GM21529 (cell line): ENCODE measurements at regions not wholly inside any gene's neighbourhood (a gene's known extent, or its start where the extent isn't known, plus 50 kb on each side); places are given as distances from the start of the nearest gene placed in this dataset.

ENCODE experiments used
- ATAC-seq: cut with Tn5 transposase; IDR thresholded peaks from one replicate; pipeline ENCODE4 v1.9.1; 2021; ENCODE audit not compliant: unreplicated experiment

DNA sequence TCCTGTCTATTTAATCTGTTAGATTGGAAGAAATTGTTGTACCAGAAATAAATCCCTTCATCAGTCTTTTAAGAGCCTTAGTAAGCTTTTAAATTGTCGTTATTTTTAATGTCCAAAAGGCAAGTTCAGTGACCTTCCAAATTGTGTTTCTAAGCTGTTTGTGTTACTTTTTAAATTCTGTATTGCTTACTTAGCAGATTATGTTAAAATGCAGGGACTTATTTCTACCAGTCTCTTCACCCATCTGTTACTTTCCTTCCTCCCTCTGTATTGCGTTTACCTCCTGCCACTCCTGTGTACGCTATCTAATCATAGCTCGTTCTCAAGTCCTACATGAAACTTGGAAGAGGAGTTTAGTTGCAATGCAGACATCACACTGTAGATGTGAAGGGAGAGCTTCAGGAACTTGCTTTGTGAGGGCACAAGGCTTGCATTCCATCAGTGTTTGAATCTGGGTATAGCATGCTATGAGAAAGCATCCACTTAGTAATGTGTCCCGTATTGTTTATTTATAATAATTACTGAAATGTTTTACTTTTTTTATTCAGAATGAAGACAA, 406.5 kb upstream of the RGS6 start:
- no peak for ATAC-seq

DNA sequence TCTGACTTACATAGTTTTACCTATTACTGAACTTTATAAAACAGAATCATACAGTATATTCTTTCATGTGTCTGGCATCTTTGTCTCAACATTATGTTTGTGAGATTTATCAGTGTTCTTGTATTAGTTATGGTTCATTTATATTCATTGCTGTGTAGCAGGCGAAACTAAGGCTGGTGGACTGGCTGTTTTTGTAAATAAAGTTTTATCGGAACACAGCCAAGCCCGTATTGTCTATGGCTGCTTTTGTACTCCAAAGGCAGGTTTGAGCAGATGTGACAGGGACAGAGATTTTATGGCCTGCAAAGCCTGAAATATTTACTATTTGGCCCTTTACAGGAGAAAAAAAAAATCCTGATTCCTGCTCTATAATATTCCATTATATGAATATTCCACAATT, 405.8 kb upstream of the RGS6 start:
- ATAC-seq, result no peak

DNA sequence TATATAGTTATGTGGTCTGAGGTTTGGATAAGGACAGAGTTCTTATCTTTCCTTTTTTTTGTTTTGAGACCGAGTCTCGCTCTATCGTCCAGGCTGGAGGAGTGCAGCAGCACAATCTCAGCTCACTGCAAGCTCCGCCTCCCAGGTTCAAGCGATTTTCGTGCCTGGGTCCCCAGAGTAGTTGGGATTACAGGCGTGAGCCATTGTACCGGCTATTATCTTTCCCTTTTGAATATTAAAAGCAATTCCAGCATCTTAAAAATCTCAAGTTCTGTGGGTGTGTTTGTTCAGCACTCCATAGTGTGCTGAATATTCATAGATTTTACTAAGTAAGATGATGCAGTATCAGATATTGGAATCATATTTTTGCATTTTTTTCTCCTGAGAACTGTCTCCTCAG, 404.4 kb upstream of the RGS6 start:
- ATAC-seq, result no peak

DNA sequence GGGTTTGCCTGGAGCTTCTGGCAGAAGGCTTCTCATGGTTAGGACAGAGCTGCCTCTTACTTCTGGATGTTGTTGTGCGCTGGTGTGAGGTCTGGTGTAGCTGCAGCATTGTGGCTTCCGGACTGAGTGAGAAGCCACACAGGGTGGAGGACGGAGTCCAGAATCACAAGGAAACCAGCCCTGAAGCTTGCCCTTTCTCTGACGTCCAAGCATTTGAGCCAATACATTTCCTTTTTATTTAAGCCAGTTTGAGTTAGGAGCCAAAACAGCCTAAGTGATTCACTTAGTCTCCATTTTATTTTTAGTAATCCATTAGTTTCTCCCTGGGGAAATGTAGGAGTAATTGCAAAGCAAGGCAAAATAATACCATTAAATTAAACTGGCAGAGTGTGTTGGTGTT, 402.4 kb upstream of the RGS6 start:
- ATAC-seq, result no peak

DNA sequence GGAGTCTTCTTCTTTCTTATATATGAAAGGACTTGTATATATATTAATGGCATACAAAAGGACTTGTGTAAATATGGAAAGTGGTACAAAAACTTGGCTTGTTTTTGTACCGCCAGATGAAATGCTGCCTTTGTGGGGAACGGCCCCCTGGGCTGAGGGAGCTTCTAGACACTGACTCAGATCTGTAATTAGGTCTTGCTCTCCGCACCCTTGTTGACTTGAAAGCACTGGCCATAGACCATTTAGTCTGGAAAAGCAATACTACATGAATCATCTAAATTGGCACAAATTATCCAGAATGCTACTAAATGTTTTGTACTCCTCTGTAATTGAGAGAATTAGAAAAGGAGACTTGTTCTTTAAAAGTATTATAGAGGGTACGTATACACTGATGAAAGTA, 399.9 kb upstream of the RGS6 start:
- ATAC-seq, result no peak

DNA sequence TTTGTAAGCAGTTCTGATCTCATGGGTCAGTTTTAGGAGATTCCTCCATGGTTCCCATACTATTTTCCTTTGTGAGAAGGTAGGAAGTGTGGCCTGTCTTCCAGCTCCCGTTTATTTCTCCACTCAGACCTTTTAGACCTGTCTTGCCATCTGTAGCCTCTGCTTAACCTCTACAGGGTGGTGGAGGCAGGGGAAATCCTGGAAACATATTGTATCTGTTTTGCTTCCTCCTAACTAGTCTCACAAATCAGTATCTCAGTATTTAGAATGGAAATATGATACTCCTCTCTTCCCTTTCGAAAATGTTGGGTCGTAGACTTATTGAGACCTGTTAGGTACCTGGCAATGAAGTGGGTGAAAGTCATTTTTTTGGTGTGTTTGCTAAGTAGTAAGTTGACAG, 399.4 kb upstream of the RGS6 start:
- no peak for ATAC-seq

- no peak for ATAC-seq
These were observed 398.8 kb upstream of the RGS6 start for GRCh38 chr14:71533390-71533789.

DNA sequence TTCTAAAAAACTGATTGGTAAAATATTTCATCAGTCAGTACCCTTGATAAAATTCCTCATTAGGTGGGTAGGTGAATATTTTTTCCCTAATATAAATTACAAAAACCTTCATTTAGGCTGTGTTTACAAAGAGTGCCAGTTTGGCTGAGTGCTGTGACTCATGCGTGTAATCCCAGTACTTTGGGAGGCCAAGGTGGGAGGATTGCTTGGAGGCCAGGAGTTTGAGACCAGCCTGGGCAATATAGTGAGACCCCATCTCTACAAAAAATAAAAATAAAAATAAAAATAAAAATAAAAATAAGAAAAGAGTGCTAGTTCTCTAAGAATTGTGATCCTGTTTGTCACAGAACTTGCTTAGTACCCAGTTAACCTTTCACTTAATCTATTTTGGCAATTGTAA, 398.4 kb upstream of the RGS6 start:
- ATAC-seq, result no peak

GRCh38 chr14:71534506-71534905, 397.7 kb upstream of the RGS6 start:
- no peak for ATAC-seq

- ATAC-seq, result no peak
These were observed 396.1 kb upstream of the RGS6 start for GRCh38 chr14:71536015-71536740.

DNA sequence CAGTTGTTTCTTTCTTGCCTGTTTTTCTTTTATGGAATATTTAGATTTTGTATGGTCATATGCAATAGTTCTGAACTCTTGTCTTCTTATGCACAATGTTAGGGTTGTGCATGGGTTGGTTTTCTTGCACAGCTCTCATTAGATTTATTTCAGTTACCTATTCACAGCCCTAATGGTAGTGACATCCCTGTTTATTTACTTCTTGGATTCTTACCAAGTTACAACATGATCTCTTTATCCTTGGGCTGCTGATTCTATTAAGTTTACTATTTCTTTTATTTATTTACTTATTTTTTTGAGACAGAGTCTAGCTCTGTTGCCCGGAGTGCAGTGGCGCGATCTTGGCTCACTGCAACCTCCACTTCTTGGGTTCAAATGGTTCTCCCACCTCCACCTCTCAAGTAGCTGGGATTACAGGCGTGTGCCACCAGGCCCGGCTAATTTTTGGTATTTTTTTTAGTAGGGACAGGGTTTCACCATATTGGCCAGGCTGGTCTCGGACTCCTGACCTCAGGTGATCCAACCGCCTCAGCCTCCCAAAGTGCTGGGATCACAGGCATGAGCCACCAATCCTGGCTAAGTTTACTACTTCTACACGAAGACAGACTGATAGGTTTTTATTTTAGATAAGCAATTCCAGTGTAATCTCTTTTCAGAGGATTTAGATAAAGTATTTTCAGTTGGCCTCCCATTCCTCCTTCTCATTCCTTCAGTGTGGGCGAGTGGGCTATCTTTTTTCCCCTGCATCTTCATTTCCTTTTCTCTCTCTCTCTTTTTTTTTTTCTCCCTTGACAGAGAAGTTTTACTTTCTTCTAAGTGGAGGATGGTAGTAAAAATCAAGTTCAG, 395.1 kb upstream of the RGS6 start:
- ATAC-seq, result no peak

DNA sequence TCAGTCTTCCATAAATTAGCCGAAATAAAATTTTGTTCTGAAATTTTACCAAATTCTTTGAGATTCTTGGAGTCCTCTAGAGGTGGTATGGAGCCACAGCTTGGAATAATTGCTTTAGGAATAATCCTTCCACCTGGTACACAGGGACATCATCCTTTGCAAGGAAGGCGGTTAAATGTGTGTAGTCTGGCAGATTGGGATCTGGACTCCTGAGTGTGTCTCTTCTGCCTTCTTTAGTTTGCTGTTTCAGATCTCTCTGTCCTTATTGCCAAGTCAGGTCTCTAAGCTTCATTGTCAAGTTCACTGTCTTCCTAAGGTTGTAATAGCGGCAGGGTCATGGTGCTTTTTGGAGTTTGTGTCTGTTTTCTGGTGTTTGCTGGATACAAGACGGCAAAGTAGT, 393.9 kb upstream of the RGS6 start:
- no peak for ATAC-seq

DNA sequence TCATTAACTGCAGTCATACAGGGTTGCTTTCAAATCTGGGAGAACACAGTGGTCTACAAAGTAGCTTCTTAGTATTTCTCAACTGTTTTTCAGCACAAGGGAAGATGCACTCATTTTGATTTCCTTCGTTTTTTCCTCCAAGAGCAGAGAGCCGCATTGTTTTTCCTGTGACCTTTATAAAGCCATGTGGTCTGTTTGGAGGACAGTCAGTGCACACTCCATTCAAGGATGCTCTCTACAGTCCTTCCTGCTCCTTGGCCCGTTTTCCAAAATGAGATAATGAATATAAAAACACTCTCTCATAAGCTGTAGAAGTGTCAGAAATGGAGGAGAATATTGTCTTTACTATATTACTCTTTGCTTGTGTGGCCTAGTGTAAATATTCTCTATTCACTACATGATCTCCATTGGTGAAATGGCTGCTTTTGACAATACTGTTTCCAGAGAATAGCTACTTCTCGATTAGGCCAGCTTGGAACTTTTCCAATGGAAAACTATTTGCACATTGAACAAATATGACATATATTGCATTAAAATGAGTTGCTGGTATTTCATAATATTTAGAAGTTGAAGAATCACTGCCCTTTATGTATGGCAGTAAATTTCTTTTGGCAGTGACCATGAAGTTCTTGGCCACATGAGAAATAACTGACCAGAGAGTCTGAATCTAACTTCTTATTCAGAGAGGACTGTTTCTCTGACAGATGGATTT, 393.1 kb upstream of the RGS6 start:
- ATAC-seq, result no peak

DNA sequence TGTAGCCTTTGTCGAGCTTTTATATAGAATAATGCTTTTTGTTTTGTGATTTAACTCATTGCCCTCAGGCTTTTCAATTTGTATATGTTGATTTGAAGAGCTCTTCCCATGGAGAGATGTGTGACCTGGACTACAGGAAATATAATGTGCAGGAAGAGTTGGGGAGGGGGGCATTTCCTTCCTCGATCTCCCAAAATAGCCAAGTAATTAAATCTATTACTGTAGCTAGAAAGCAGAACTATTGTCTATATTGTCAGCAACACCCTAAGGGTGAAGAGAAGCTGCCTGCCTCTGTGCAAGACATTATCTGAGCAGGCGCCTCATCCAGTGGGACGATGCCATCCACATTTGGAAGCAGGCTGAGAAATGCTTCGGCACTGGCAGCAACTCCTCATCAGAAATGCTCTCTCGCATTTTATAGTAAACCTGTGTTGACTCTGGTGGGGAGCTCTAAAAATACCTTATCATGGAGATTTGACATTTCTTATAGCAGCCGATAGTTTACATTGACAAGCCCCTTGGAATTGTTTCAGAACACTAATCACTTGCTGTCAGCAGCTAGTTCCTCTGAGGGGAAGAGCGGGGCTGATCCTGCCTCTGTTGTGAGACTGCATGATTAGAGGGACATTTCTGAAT, 392.5 kb upstream of the RGS6 start:
- ATAC-seq, result no peak

- ATAC-seq, result no peak
These were observed 391.0 kb upstream of the RGS6 start for GRCh38 chr14:71541271-71541670.

- no peak for ATAC-seq
These were observed 390.1 kb upstream of the RGS6 start for GRCh38 chr14:71541973-71542690.

DNA sequence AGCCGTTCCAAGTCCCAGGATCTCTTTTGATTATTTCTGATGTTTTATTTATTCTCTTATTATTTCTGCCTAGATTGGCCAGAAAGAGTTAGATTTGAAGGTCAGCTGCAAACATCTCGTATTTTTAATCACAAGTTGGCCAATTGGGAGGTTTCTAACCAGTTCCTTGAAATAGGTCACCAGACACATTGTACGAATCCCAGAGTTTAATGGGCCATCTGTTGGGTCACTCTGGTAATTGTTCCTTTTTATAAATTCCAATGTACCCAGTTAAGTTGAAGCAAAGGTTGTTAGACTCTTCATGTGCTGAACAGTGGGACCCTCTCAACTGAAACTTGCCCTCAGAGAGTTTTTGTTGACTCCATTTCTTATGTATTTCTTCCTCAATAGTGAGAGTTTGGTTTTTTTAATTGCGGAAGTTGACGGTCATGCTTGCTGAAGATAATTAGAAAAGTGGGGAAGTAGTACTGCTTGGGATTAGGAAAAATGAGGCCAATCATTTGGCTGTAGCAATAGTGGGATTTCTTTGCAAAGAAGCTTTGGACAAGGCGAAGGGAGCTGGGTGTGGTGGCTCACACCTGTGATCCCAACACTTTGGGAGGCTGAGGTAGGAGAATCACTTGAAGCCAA, 382.7 kb upstream of the RGS6 start:
- no peak for ATAC-seq

GRCh38 chr14:71550367-71550766, 381.9 kb upstream of the RGS6 start:
- ATAC-seq, result no peak

DNA sequence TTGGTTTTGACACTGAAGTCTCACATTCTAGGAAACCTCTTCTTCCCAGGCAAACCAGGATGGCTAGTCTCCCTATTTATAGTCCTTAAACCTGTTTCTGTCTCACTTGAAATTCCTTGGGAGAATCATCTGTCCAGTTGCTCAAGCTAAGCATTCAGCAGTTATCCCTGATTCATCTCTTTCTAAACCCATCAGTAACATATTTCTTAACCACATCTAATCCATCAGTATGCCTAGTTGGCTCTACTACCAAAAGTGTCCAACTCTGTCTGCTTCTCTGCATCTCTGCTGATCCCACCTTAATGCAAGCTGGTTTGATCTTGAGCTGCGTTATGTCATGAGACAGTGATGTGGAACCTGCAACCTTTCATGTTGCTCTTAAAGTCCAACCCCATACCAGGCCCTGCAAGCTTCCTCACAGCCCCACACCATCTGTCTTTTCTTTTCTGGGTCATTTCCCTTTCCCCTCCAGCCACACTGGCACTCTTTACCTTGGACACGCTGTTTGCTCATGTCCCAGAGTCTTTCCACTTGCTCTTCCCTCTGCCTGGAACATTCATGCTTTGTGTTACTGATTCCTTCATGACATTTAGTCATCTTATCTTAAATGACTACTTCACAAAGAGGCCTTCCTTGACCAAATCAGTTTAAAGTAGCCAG, 380.8 kb upstream of the RGS6 start:
- no peak for ATAC-seq

DNA sequence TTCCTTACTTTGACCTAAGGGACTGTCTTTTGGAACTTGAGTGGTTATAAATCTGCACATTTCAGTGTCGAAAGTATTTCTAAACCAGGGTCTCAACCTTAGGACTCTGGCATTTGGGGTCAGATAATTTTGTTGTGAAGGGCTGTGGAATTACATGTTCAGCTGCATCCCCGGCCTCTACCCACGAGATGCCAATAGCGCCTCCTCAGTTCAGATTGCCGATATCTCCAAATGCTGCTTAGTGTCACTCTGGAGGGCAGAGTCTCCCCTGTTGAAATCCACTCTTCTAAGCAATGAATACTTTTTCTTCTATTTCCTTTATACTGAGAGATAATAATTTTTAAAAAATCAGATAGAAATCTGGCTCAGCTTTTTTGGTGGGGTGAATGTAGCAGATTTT, 379.4 kb upstream of the RGS6 start:
- ATAC-seq, result no peak
